Adrenal gland (tissue), 9 donors: ENCODE measurements at regions not wholly inside any gene's neighbourhood (a gene's known extent, or its start where the extent isn't known, plus 50 kb on each side); places are given as distances from the start of the nearest gene placed in this dataset.

Experiments
- DNase-seq, 7 donors: peaks; one replicate each; pipeline ENCODE4 v3.0.0-alpha.2; 2019 to 2020
- H3K27ac ChIP-seq, 5 donors: fragments of 200-600 bp; sonication (generic) in 4 of 5; 1 replicate in 3 of 5; 2 replicates in 2 of 5; pipeline versions ENCODE4 v1.5.1 to v1.8.0; 2016 to 2020; ENCODE audit warnings: mild to moderate bottlenecking in 1 of 5
- H3K27me3 ChIP-seq: fragments of 200-600 bp; 2 replicates; pipeline ENCODE4 v1.8.0; 2021
- H3K36me3 ChIP-seq, 2 donors: fragments of 200-600 bp; replicated peaks in 1 of 2; 1 replicate in 1 of 2; 2 replicates in 1 of 2; pipeline versions ENCODE4 v1.5.1 to v1.8.0; 2018 to 2022
- H3K4me1 ChIP-seq, 2 donors: fragments of 200-600 bp; replicated peaks in 1 of 2; 1 replicate in 1 of 2; 2 replicates in 1 of 2; pipeline versions ENCODE4 v1.5.1 to v1.8.0; 2018 to 2021
- H3K4me3 ChIP-seq, 4 donors: fragments of 200-600 bp; sonication (generic) in 3 of 4; one replicate each; pipeline ENCODE4 v1.5.1; 2016 to 2018
- H3K9me3 ChIP-seq, 3 donors: fragments of 200-600 bp; sonication (generic) in 1 of 3; replicated peaks in 1 of 3; 1 replicate in 2 of 3; 2 replicates in 1 of 3; pipeline versions ENCODE4 v1.5.1 to v1.8.0; 2016 to 2021
- POLR2A ChIP-seq, 2 donors: fragments of 450-650 bp; IDR thresholded peaks; one replicate each; pipeline ENCODE4 v1.6.1; 2017; ENCODE audit warnings: antibody characterized with exemption in 2 of 2, mild to moderate bottlenecking in 2 of 2, moderate library complexity in 1 of 2
- WGBS, 4 donors: extraction: QIAGEN DNeasy Blood & Tissue Kit in 2 of 4; methylation state at CpG; one replicate each; pipeline versions ENCODE4 v1.1.5 to v1.1.7; 2013 to 2017; 5-methylcytosine and 5-hydroxymethylcytosine counted together
- intact Hi-C, 2 donors: fragments of 100-400 bp; cut with DNase I; formaldehyde crosslinking; loops; one replicate each; pipeline versions ENCODE4 v1.14.1 to v1.15.0; 2022 to 2023
- TF ChIP-seq, protein P1 (sequence below), 6 experiments: fragments of 450-650 bp in 4 of 6; fragments of 200-600 bp in 2 of 6; sonication (generic) in 1 of 6; IDR thresholded peaks; 1 replicate in 5 of 6; 2 replicates in 1 of 6; pipeline versions ENCODE4 v1.5.1 to v1.8.0; 2016 to 2021; ENCODE audit warnings: antibody characterized with exemption in 6 of 6, mild to moderate bottlenecking in 2 of 6, moderate library complexity in 1 of 6
- donor health status: healthy with polysubstance abuse.
- donor health status: Bipolar disorder and iron deficiency.
- donor health status: DM: yes; HTN: yes; CAD: no.
- donor health status: DM: no; HTN: no; CAD: no.
- donor health status: DM: no; HTN: no; CAD: no.

DNA sequence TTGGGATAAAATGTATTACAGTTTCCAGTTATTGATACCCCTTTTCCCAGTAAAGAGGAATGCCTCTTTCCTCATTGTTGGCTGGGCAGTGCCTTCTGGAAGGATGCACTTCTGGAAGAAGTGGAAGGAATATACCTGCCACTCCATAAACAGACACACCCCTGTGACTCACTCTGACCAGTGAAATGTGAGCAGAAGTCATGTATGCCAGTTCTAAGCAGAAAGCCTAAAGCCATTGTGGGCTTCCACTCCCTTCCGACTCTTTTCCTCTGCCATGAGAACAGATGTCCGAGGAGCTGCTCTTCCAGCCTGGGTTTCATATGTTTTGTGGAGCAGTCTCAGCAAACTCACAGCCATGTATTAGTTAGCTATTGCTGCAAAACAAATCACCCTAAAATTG lies 166.1 kb upstream of the SERP2 start:
- H3K36me3 ChIP-seq, result no peaks in the 10 kb centered on the region
- H3K27ac ChIP-seq, result no peak overlapping the region
- WGBS, 4 donors, result 90 to 93% (median 92%) methylated on average over 2 of the region's 2 CpGs
- H3K4me1 ChIP-seq, result no peaks in the 10 kb centered on the region
- DNase-seq, result no peak
- no peaks in the 10 kb centered on the region for H3K9me3 ChIP-seq
- TF ChIP-seq, protein P1, sequence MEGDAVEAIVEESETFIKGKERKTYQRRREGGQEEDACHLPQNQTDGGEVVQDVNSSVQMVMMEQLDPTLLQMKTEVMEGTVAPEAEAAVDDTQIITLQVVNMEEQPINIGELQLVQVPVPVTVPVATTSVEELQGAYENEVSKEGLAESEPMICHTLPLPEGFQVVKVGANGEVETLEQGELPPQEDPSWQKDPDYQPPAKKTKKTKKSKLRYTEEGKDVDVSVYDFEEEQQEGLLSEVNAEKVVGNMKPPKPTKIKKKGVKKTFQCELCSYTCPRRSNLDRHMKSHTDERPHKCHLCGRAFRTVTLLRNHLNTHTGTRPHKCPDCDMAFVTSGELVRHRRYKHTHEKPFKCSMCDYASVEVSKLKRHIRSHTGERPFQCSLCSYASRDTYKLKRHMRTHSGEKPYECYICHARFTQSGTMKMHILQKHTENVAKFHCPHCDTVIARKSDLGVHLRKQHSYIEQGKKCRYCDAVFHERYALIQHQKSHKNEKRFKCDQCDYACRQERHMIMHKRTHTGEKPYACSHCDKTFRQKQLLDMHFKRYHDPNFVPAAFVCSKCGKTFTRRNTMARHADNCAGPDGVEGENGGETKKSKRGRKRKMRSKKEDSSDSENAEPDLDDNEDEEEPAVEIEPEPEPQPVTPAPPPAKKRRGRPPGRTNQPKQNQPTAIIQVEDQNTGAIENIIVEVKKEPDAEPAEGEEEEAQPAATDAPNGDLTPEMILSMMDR (IDR thresholded peaks at IDR 0.05), result no peak
- TF ChIP-seq POLR2A (IDR thresholded peaks at IDR 0.05), result no peak
- H3K4me3 ChIP-seq, result no peak overlapping the region
- intact Hi-C loops, result no loop called here
- H3K27me3 ChIP-seq, result no peaks in the 10 kb centered on the region

DNA sequence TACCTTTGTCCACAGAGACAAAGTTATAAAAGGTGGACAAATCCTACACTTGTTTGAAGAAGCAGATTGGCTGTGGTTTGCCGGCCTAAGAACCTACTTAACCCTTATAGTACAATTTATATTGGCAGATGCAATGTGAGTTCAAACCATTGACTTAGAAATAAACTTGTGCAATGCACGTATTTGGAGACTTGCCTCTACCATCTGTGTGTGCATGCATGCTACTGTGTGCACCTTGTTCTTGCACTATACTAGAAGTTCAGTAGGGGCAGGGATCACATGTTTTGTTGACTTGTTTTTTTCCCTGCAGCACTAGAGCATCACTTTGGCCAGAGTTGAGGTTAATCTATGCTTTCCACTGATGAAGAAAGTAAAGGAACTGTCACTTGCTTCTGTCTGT lies 163.1 kb upstream of the SERP2 start:
- WGBS, 4 donors, result 87 to 100% (median 94%) methylated on average over 2 of the region's 2 CpGs
- Histone ChIP-seq H3K27ac (no peak overlapping the region), H3K27me3 (no peaks in the 10 kb centered on the region), H3K4me1 (no peaks in the 10 kb centered on the region), H3K4me3 (no peak overlapping the region), H3K9me3 (no peaks in the 10 kb centered on the region), H3K36me3 (no peaks in the 10 kb centered on the region)
- TF ChIP-seq POLR2A (IDR thresholded peaks at IDR 0.05), result no peak
- TF ChIP-seq, protein P1 (IDR thresholded peaks at IDR 0.05), result no peak
- DNase-seq, result no peak
- intact Hi-C loops, result no loop called here

DNA sequence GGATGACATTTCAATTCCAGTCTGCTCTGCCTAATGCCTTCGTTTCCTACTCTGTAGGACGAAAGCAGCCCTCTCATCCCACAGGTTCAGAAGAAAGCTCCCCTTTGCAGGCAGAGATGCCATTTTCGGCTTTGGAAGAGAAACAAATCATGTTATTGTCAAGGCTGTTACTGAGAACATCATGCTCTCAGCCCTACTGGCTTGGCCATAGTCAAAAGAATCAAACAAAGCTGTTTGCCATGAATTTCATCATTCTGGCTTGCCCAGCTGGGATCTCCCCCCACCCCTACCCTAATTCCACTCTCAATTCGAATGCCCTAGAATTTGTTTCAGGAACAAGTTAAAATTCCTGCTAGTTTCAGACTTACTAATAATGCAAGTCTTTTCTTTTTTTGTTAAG lies 162.3 kb upstream of the SERP2 start:
- no peak overlapping the region for H3K27ac ChIP-seq
- DNase-seq, result no peak
- H3K4me1 ChIP-seq, result no peaks in the 10 kb centered on the region
- no peaks in the 10 kb centered on the region for H3K36me3 ChIP-seq
- H3K27me3 ChIP-seq, result no peaks in the 10 kb centered on the region
- H3K9me3 ChIP-seq, result no peaks in the 10 kb centered on the region
- TF ChIP-seq, protein P1 (IDR thresholded peaks at IDR 0.05), result no peak
- H3K4me3 ChIP-seq, result no peak overlapping the region
- WGBS, 4 donors, result 65 to 81% (median 75%) methylated on average over 4 of the region's 4 CpGs
- intact Hi-C loops, result no loop called here

DNA sequence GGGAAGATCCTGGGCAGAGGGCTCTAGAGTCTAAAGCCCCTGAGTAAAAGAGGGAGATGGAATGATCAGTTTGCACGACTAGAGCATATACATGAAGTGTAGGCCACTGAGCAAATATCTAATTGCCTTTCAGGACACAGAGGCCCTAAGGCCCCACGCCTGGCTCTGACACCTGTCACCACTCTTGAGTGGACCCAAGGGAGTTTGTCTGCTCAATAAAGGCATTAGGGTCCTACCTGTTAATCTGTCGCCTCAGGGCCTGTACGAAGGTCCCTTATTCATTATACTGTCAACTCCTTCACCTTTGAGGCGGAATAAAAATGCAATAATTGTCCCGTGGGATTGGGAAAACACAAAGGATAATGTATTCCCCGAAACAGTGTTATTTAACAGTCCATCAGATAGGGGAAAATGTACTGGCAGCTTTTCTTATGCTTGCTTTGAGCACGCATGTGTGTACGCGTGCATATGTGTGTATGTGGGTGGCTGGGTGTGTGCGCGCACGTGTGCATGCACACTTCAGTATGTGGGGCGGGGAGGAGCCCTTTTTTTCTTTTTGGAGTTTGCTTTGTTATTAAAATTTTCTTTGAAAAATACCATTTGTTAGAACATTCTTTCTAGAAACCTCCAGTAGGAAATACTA lies 161.8 kb upstream of the SERP2 start:
- Histone ChIP-seq H3K9me3 (no peaks in the 10 kb centered on the region), H3K27me3 (no peaks in the 10 kb centered on the region), H3K4me3 (no peak overlapping the region), H3K4me1 (no peaks in the 10 kb centered on the region), H3K27ac (no peak overlapping the region), H3K36me3 (no peaks in the 10 kb centered on the region)
- 87 to 91% (median 89%) methylated on average over 14 of the region's 14 CpGs for WGBS, 4 donors
- DNase-seq, result no peak
- intact Hi-C loops, result no loop called here
- TF ChIP-seq, protein P1 (IDR thresholded peaks at IDR 0.05), result no peak
- no peak for TF ChIP-seq POLR2A (IDR thresholded peaks at IDR 0.05)
